ENCODE measurements at regions not wholly inside any gene's neighbourhood (a gene's known extent, or its start where the extent isn't known, plus 50 kb on each side); places are given as distances from the start of the nearest gene placed in this dataset.

- H3K9me3 ChIP-seq: no peaks in the 10 kb centered on the region
- TF ChIP-seq, protein P1, sequence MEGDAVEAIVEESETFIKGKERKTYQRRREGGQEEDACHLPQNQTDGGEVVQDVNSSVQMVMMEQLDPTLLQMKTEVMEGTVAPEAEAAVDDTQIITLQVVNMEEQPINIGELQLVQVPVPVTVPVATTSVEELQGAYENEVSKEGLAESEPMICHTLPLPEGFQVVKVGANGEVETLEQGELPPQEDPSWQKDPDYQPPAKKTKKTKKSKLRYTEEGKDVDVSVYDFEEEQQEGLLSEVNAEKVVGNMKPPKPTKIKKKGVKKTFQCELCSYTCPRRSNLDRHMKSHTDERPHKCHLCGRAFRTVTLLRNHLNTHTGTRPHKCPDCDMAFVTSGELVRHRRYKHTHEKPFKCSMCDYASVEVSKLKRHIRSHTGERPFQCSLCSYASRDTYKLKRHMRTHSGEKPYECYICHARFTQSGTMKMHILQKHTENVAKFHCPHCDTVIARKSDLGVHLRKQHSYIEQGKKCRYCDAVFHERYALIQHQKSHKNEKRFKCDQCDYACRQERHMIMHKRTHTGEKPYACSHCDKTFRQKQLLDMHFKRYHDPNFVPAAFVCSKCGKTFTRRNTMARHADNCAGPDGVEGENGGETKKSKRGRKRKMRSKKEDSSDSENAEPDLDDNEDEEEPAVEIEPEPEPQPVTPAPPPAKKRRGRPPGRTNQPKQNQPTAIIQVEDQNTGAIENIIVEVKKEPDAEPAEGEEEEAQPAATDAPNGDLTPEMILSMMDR (IDR thresholded peaks at IDR 0.05): no peak
- H3K36me3 ChIP-seq (ENCODE audit: low read depth): no peaks in the 10 kb centered on the region
- no peak overlapping the region for H3K4me3 ChIP-seq
- DNase-seq (no peak), ATAC-seq (peak; percentile 40)
- H3K4me1 ChIP-seq (ENCODE audit: low read depth): no peaks in the 10 kb centered on the region
- intact Hi-C loops (cut with DNase I, micrococcal nuclease): no loop called here
These were observed 56.0 kb upstream of the OR5AK2 start for GRCh38 chr11:56932572-56933220.

- TF ChIP-seq, protein P1 (IDR thresholded peaks at IDR 0.05): no peak
- DNase-seq: no peak
- Histone ChIP-seq H3K9me3 (no peaks in the 10 kb centered on the region), H3K4me1 (ENCODE audit: low read depth) (no peaks in the 10 kb centered on the region), H3K4me3 (no peak overlapping the region), H3K36me3 (ENCODE audit: low read depth) (no peaks in the 10 kb centered on the region)
- ATAC-seq: no peak
- intact Hi-C loops (cut with DNase I, micrococcal nuclease): no loop called here
These were observed 65.6 kb upstream of the OR5AK2 start for GRCh38 chr11:56923116-56923515.

DNA sequence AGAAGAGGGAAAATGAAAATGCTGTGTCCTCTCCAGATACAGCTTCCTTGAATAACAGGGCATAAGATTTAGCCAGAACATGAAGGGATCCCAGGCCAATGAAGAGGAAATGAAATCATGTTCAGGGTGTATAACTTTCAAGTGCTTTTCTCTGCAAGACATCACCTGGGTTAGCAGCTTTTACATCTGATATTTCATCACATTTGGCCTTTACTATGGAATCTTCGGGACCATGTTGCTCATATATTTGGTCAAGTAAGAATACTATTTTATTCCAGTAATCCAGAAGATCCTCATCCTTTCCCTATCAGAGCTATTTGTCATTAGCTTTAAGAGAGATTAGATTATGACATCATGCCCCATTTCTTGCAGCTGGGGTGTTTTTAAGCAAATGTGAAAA, 66.3 kb upstream of the OR5AK2 start:
- intact Hi-C loops (cut with DNase I, micrococcal nuclease): no loop called here
- DNase-seq (no peak), ATAC-seq (no peak)
- Histone ChIP-seq H3K36me3 (ENCODE audit: low read depth) (no peaks in the 10 kb centered on the region), H3K9me3 (no peaks in the 10 kb centered on the region), H3K4me1 (ENCODE audit: low read depth) (no peaks in the 10 kb centered on the region), H3K4me3 (no peak overlapping the region)
- TF ChIP-seq, protein P1 (IDR thresholded peaks at IDR 0.05): no peak

DNA sequence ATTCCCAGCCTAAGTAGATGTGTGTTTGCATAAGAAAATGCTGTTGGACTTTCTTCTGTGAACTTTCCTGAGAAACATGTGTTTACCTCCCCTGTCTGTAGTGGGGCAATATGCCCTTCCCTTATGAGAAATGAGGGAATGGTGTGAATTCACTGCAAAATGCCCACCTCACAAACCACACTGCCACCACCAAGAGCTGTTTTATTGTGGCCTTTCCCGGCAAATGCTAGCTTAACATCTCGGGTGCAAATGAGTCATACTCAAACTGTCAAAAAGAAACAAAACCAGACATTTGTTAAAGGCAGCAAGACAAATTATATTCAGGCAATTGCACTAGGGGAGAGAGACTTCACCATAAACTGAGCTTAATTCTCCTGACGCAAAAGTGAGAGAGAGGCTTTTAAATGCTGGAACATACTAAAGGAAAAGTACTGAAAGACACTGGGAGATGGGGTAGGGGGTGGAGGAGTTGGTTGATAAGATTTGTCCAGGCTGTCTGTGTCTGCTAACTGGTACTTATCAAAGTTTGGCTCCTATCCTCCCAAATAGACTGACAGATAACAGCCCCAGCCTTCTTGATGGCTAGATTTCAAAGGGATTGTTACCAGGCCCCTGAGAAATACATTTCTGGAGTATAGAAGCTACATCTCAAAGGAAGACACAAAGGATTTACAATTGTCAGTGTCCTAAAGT, 70.9 kb upstream of the OR5AK2 start:
- Histone ChIP-seq H3K36me3 (ENCODE audit: low read depth) (no peaks in the 10 kb centered on the region), H3K4me3 (no peak overlapping the region), H3K4me1 (ENCODE audit: low read depth) (no peaks in the 10 kb centered on the region), H3K9me3 (no peaks in the 10 kb centered on the region)
- TF ChIP-seq, protein P1 (IDR thresholded peaks at IDR 0.05): no peak
- ATAC-seq: no peak
- DNase-seq: no peak
- intact Hi-C loops (cut with DNase I, micrococcal nuclease): no loop called here

DNA sequence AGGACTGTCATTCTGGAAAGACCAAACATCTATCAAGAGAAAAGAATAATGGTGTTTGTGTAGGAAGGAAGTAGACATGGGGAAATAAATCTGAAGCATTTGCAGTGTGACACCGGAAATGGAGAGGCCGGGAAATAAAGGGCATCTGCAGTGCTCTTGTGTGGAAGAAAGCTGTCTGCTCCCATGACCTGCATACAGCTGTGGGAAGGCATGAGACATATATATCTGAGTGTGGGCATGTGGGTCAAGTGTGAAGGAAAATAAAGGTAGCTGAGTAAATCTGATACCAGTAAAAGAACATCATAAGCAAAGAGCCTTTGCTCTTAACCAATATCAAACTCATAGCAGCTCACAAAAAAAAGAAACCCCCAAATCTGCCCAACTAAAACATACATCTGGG, 72.1 kb upstream of the OR5AK2 start:
- ATAC-seq (no peak), DNase-seq (no peak)
- Histone ChIP-seq H3K4me3 (no peak overlapping the region), H3K9me3 (no peaks in the 10 kb centered on the region), H3K36me3 (ENCODE audit: low read depth) (no peaks in the 10 kb centered on the region), H3K4me1 (ENCODE audit: low read depth) (no peaks in the 10 kb centered on the region)
- TF ChIP-seq, protein P1 (IDR thresholded peaks at IDR 0.05): no peak
- intact Hi-C loops (cut with DNase I, micrococcal nuclease): no loop called here
